ENCODE measurements at regions not wholly inside any gene's neighbourhood (a gene's known extent, or its start where the extent isn't known, plus 50 kb on each side); places are given as distances from the start of the nearest gene placed in this dataset.

- Histone ChIP-seq H3K4me3 (no peak overlapping the region), H3K27ac (no peak overlapping the region), H3K4me1 (no peaks in the 10 kb centered on the region), H3K36me3 (no peaks in the 10 kb centered on the region), H3K9me3 (no peaks in the 10 kb centered on the region), H3K27me3 (no peaks in the 10 kb centered on the region)
- DNase-seq (no peak), ATAC-seq (no peak)
- TF ChIP-seq CTCF (IDR thresholded peaks at IDR 0.05) = no peak
- intact Hi-C loops (cut with DNase I) = no loop called here
Measured at GRCh38 chr13:55991666-55992065, 1149.1 kb upstream of the PRR20A start.

DNA sequence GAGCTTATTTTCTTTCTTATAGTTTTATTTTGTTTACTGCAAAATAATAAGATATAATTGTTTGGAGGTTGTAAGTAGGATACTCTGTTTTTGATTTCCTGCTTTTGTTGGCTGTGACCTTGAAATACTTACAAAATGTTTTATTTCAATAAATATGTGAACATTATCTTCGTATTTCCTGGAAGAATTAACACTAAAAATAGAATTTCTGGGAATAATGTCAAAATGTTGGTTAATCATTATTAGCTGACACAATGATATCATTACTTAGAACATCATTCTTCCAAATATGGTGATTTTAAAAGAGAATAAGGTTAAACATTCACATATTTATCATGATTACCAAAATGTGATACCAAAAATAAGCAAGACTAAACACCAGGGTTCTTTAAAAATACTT, 1148.6 kb upstream of the PRR20A start:
- intact Hi-C loops (cut with DNase I) = no loop called here
- no peaks in the 10 kb centered on the region for H3K9me3 ChIP-seq
- H3K36me3 ChIP-seq = no peaks in the 10 kb centered on the region
- H3K27ac ChIP-seq = no peak overlapping the region
- TF ChIP-seq CTCF (IDR thresholded peaks at IDR 0.05) = no peak
- DNase-seq (no peak), ATAC-seq (no peak)
- no peaks in the 10 kb centered on the region for H3K27me3 ChIP-seq
- H3K4me3 ChIP-seq = no peak overlapping the region
- no peaks in the 10 kb centered on the region for H3K4me1 ChIP-seq

DNA sequence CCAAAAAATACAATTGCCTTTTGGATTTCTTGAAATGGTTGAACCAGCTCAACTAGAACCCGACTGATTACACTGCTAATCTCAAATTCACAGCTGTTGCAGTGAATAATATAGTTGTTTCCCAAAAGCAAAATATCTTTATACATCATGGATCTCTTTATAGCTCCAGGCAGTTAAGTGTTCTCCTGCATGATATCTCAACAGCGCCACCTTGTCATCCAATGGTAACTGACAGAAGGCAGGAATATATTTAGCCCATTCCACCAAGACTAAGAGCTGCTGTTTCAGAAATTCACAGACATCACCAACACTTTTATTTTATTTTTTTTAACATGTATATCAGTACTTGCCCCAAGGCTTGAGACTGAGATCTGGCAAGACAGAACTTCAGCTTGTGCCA, 1141.0 kb upstream of the PRR20A start:
- intact Hi-C loops (cut with DNase I) = no loop called here
- Histone ChIP-seq H3K27ac (no peak overlapping the region), H3K4me1 (no peaks in the 10 kb centered on the region), H3K9me3 (no peaks in the 10 kb centered on the region), H3K36me3 (no peaks in the 10 kb centered on the region), H3K4me3 (no peak overlapping the region), H3K27me3 (no peaks in the 10 kb centered on the region)
- no peak for TF ChIP-seq CTCF (IDR thresholded peaks at IDR 0.05)
- DNase-seq (no peak), ATAC-seq (no peak)

DNA sequence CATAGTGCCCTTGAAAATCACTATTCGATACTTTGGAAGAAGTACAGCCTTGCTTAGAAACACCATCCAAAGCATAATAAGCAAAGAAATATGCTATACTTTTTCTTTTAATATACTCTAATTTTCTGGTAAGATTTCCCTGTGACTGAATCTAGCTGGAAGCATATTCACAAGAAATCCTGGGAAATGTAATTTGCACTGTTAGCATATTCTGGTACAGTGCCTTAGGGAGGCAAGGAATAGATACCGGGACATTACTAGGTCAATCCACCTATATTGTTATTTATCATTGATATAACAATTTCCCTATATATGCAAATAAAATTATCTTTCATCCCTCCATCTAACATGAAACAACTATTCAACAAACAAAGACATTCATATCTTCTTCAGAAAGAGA, 1131.3 kb upstream of the PRR20A start:
- ATAC-seq (no peak), DNase-seq (no peak)
- no peaks in the 10 kb centered on the region for H3K4me1 ChIP-seq
- H3K9me3 ChIP-seq = no peaks in the 10 kb centered on the region
- no peak overlapping the region for H3K27ac ChIP-seq
- TF ChIP-seq CTCF (IDR thresholded peaks at IDR 0.05) = no peak
- intact Hi-C loops (cut with DNase I) = no loop called here
- H3K27me3 ChIP-seq = no peaks in the 10 kb centered on the region
- H3K4me3 ChIP-seq = no peak overlapping the region
- no peaks in the 10 kb centered on the region for H3K36me3 ChIP-seq

GRCh38 chr13:56012644-56013043, 1128.1 kb upstream of the PRR20A start:
- DNase-seq (no peak), ATAC-seq (no peak)
- Histone ChIP-seq H3K4me3 (no peak overlapping the region), H3K27ac (no peak overlapping the region), H3K9me3 (no peaks in the 10 kb centered on the region), H3K4me1 (no peaks in the 10 kb centered on the region), H3K36me3 (no peaks in the 10 kb centered on the region), H3K27me3 (no peaks in the 10 kb centered on the region)
- intact Hi-C loops (cut with DNase I) = no loop called here
- no peak for TF ChIP-seq CTCF (IDR thresholded peaks at IDR 0.05)

- no peaks in the 10 kb centered on the region for H3K9me3 ChIP-seq
- no peak for TF ChIP-seq CTCF (IDR thresholded peaks at IDR 0.05)
- no peak for DNase-seq
Measured at GRCh38 chr13:56015919-56016318, 1124.8 kb upstream of the PRR20A start.

More at GRCh38 chr13:56015919-56016318, 1124.8 kb upstream of the PRR20A start:
- Histone ChIP-seq H3K27me3 (no peaks in the 10 kb centered on the region), H3K36me3 (no peaks in the 10 kb centered on the region), H3K4me3 (no peak overlapping the region), H3K4me1 (no peaks in the 10 kb centered on the region), H3K27ac (no peak overlapping the region)
- no peak for ATAC-seq
- intact Hi-C loops (cut with DNase I) = no loop called here

Data from upper lobe of right lung (tissue), 1 donor.